MM.1S (cell line): ENCODE measurements at regions not wholly inside any gene's neighbourhood (a gene's known extent, or its start where the extent isn't known, plus 50 kb on each side); places are given as distances from the start of the nearest gene placed in this dataset.

ENCODE experiments used
- DNase-seq: peaks from one replicate; pipeline ENCODE4 v3.0.0-alpha.2; 2015
- H2AFZ ChIP-seq: fragments of 300-600 bp; sonication (generic); 2 replicates; pipeline ENCODE4 v1.6.0; 2016; ENCODE audit warnings: antibody characterized with exemption, low read length
- H3F3A ChIP-seq: fragments of 300-600 bp; sonication (generic); 2 replicates; pipeline ENCODE4 v1.6.1; 2016; ENCODE audit warnings: mild to moderate bottlenecking, antibody characterized with exemption, low read length, moderate library complexity, mixed read lengths; ENCODE audit not compliant: insufficient read depth
- H3K27ac ChIP-seq: fragments of 300-600 bp; sonication (generic); 2 replicates; pipeline ENCODE4 v1.5.1; 2016; ENCODE audit warnings: mild to moderate bottlenecking, low read length
- H3K27me3 ChIP-seq: fragments of 300-600 bp; sonication (generic); replicated peaks from 2 replicates; pipeline ENCODE4 v1.6.0; 2016; ENCODE audit warnings: low read length; ENCODE audit not compliant: insufficient read depth
- H3K36me3 ChIP-seq: fragments of 300-600 bp; sonication (generic); replicated peaks from 2 replicates; pipeline ENCODE4 v1.6.1; 2016; ENCODE audit warnings: mild to moderate bottlenecking, low read length, mixed read lengths; ENCODE audit not compliant: insufficient read depth
- H3K4me1 ChIP-seq: fragments of 300-600 bp; sonication (generic); 2 replicates; pipeline ENCODE4 v1.6.1; 2016; ENCODE audit warnings: low read length, mixed read lengths
- H3K4me2 ChIP-seq: fragments of 300-600 bp; sonication (generic); 2 replicates; pipeline ENCODE4 v1.6.0; 2016; ENCODE audit warnings: low read depth, low read length
- H3K4me3 ChIP-seq: fragments of 300-600 bp; sonication (generic); 2 replicates; pipeline ENCODE4 v1.5.1; 2016; ENCODE audit warnings: low read length, mixed read lengths
- H3K79me2 ChIP-seq: fragments of 300-600 bp; sonication (generic); 2 replicates; pipeline ENCODE4 v1.6.1; 2016; ENCODE audit warnings: mixed run types, low read length, mixed read lengths
- H3K9ac ChIP-seq: fragments of 300-600 bp; sonication (generic); 2 replicates; pipeline ENCODE4 v1.6.1; 2016; ENCODE audit warnings: low read length, mixed read lengths
- H3K9me2 ChIP-seq: fragments of 300-600 bp; sonication (generic); replicated peaks from 2 replicates; pipeline ENCODE4 v1.6.1; 2016; ENCODE audit warnings: mild to moderate bottlenecking, low read length, mixed read lengths; ENCODE audit not compliant: insufficient read depth
- H3K9me3 ChIP-seq: fragments of 300-600 bp; sonication (generic); replicated peaks from 2 replicates; pipeline ENCODE4 v1.6.1; 2016; ENCODE audit warnings: mild to moderate bottlenecking, low read length, mixed read lengths; ENCODE audit not compliant: insufficient read depth
- H4K20me1 ChIP-seq: fragments of 300-600 bp; sonication (generic); 2 replicates; pipeline ENCODE4 v1.6.1; 2016; ENCODE audit warnings: mild to moderate bottlenecking, low read length, moderate library complexity, mixed read lengths; ENCODE audit not compliant: insufficient read depth
- CTCF ChIP-seq: fragments of 300-600 bp; sonication (generic); IDR thresholded peaks from 2 replicates; pipeline ENCODE4 v1.5.1; 2016; ENCODE audit warnings: antibody characterized with exemption, low read length, mixed read lengths
- EZH2 ChIP-seq: fragments of 300-600 bp; sonication (generic); optimal IDR thresholded peaks from 2 replicates; pipeline ENCODE3; 2017; ENCODE audit warnings: low read depth, mild to moderate bottlenecking, antibody characterized with exemption, low read length, mixed read lengths
- EZH2phosphoT487 ChIP-seq: fragments of 300-600 bp; sonication (generic); IDR thresholded peaks from 2 replicates; pipeline ENCODE4 v1.6.1; 2018; ENCODE audit warnings: antibody characterized with exemption, low read length

GRCh38 chr13:90531744-90532143, 815.7 kb upstream of the MIR17HG start:
- H3K79me2 ChIP-seq, result no peaks in the 10 kb centered on the region
- TF ChIP-seq EZH2phosphoT487, result no peak

DNA sequence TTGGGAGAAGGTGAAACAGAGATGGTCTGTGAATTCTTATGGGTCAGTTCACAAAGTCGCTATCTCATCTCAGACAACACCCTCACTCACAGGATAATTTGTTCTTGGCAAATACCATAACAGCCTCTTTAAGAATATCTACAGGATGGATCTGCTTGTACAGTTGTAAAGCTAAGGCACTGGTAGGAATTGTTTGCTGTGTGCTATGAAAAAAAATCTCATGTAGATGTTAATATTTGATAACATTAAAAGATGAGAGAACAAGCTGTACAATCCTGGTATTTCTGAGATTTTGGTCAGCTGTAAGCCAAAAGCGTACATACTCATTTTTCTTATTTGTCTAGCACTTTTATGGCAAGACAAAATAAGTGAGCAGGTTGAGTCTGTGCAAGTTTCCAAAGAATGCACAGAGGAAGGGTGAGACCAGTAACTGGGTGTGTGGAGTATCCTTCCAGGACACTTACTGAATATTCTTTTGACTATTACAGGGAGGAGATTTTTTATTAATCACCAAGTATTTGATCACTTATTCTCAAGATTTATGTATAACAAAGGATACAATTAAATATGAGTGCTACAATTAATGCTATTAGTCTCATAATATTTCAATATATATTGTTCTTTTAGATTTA, 814.5 kb upstream of the MIR17HG start:
- no peak overlapping the region for H3K4me3 ChIP-seq
- H3K27ac ChIP-seq, result no peak overlapping the region
- no peaks in the 10 kb centered on the region for H3F3A ChIP-seq
- no peak overlapping the region for H3K4me2 ChIP-seq
- H3K27me3 ChIP-seq, result no peaks in the 10 kb centered on the region
- no peaks in the 10 kb centered on the region for H4K20me1 ChIP-seq
- no peak overlapping the region for H3K9ac ChIP-seq
- H3K36me3 ChIP-seq, result no peaks in the 10 kb centered on the region
- no peak for DNase-seq
- no peaks in the 10 kb centered on the region for H3K79me2 ChIP-seq
- TF ChIP-seq CTCF, result no peak
- no peak for TF ChIP-seq EZH2phosphoT487
- H3K9me3 ChIP-seq, result no peaks in the 10 kb centered on the region
- no peaks in the 10 kb centered on the region for H3K4me1 ChIP-seq
- no peaks in the 10 kb centered on the region for H3K9me2 ChIP-seq
- no peak overlapping the region for H2AFZ ChIP-seq

More at GRCh38 chr13:90531744-90532143, 815.7 kb upstream of the MIR17HG start:
- Histone ChIP-seq H3K36me3 (no peaks in the 10 kb centered on the region), H3K9me3 (no peaks in the 10 kb centered on the region), H2AFZ (no peak overlapping the region), H3K27ac (no peak overlapping the region), H3K9ac (no peak overlapping the region), H3F3A (no peaks in the 10 kb centered on the region), H3K27me3 (no peaks in the 10 kb centered on the region), H3K4me2 (no peak overlapping the region), H3K4me1 (no peaks in the 10 kb centered on the region), H4K20me1 (no peaks in the 10 kb centered on the region), H3K9me2 (no peaks in the 10 kb centered on the region), H3K4me3 (no peak overlapping the region)
- no peak for DNase-seq

GRCh38 chr13:90533866-90534265, 813.6 kb upstream of the MIR17HG start:
- Histone ChIP-seq H3K9me3 (no peaks in the 10 kb centered on the region), H3K27me3 (no peaks in the 10 kb centered on the region), H3K9me2 (no peaks in the 10 kb centered on the region), H3K4me1 (no peaks in the 10 kb centered on the region), H3K36me3 (no peaks in the 10 kb centered on the region), H4K20me1 (no peaks in the 10 kb centered on the region), H3K4me2 (no peak overlapping the region), H3K27ac (no peak overlapping the region), H3F3A (no peaks in the 10 kb centered on the region), H3K4me3 (no peak overlapping the region), H2AFZ (no peak overlapping the region), H3K9ac (no peak overlapping the region), H3K79me2 (no peaks in the 10 kb centered on the region)
- DNase-seq, result no peak
- no peak for TF ChIP-seq EZH2phosphoT487
- no peak for TF ChIP-seq CTCF

- no peak overlapping the region for H3K27ac ChIP-seq
Measured at GRCh38 chr13:90534617-90535370, 812.7 kb upstream of the MIR17HG start.

More at GRCh38 chr13:90534617-90535370, 812.7 kb upstream of the MIR17HG start:
- Histone ChIP-seq H3K9me3 (no peaks in the 10 kb centered on the region), H3K9me2 (no peaks in the 10 kb centered on the region), H2AFZ (no peak overlapping the region), H4K20me1 (no peaks in the 10 kb centered on the region), H3K36me3 (no peaks in the 10 kb centered on the region), H3K4me2 (no peak overlapping the region), H3K27me3 (no peaks in the 10 kb centered on the region), H3K79me2 (no peaks in the 10 kb centered on the region), H3K4me3 (no peak overlapping the region), H3K9ac (no peak overlapping the region), H3K4me1 (no peaks in the 10 kb centered on the region), H3F3A (no peaks in the 10 kb centered on the region)
- no peak for DNase-seq
- no peak for TF ChIP-seq CTCF
- no peak for TF ChIP-seq EZH2
- no peak for TF ChIP-seq EZH2phosphoT487
